ENCODE measurements at regions not wholly inside any gene's neighbourhood (a gene's known extent, or its start where the extent isn't known, plus 50 kb on each side); places are given as distances from the start of the nearest gene placed in this dataset.

DNA sequence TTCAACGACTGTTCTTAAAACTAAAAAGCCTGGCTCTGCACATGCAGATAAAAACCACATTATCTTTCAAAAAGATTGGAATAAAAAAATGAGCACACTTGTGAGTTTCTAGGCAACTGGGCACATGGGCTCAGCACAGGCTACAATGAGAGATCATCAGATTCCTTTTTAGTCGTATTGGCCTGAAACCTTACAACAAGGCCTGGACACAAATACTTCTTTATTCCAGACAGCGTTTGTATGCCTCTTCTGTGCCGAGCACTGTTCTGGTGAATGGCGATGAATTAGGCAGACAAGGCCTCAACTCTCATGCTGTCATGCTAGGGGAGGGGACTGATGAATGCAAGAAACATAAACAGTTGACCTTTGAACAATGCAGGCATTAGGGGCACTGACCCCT is 463.0 kb downstream of the AACS start:
- intact Hi-C loops (cut with DNase I), result no loop called here
- DNase-seq (ENCODE audit: low spot score), result no peak
- Histone ChIP-seq H3K4me1 (replicated peaks) (no peaks in the 10 kb centered on the region), H3K4me3 (no peak overlapping the region), H3K27me3 (replicated peaks; ENCODE audit: insufficient read depth) (no peaks in the 10 kb centered on the region), H3K27ac (no peak overlapping the region), H3K9me3 (no peaks in the 10 kb centered on the region), H3K36me3 (no peaks in the 10 kb centered on the region)
- WGBS, result 76% methylated on average over 5 of the region's 5 CpGs
- TF ChIP-seq POLR2AphosphoS5 (IDR thresholded peaks at IDR 0.05) (no peak), POLR2A (IDR thresholded peaks at IDR 0.05) (no peak)

DNA sequence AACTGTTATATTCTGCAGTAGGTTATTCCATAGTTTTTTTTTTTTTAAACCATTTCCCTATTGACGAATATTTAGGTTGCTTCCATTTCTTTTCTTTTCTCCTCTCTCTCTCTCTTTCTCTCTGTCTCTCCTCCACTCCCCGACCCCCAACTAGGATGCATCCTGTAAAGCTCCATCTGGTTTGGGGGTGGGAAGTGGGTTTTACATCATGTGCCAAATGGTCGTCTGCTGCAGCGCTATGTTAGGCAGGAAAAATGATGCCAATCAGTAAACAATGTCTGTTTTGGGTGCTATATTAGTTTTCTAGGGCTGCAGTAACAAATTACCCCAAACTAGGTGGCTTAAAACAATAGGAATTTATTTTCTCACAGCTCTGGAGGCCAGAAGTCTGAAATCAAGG is 465.0 kb downstream of the AACS start:
- no peak overlapping the region for H3K27ac ChIP-seq
- intact Hi-C loops (cut with DNase I), result no loop called here
- H3K36me3 ChIP-seq, result no peaks in the 10 kb centered on the region
- no peaks in the 10 kb centered on the region for H3K27me3 ChIP-seq (replicated peaks; ENCODE audit: insufficient read depth)
- no peak overlapping the region for H3K4me3 ChIP-seq
- TF ChIP-seq, protein P1, sequence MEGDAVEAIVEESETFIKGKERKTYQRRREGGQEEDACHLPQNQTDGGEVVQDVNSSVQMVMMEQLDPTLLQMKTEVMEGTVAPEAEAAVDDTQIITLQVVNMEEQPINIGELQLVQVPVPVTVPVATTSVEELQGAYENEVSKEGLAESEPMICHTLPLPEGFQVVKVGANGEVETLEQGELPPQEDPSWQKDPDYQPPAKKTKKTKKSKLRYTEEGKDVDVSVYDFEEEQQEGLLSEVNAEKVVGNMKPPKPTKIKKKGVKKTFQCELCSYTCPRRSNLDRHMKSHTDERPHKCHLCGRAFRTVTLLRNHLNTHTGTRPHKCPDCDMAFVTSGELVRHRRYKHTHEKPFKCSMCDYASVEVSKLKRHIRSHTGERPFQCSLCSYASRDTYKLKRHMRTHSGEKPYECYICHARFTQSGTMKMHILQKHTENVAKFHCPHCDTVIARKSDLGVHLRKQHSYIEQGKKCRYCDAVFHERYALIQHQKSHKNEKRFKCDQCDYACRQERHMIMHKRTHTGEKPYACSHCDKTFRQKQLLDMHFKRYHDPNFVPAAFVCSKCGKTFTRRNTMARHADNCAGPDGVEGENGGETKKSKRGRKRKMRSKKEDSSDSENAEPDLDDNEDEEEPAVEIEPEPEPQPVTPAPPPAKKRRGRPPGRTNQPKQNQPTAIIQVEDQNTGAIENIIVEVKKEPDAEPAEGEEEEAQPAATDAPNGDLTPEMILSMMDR (IDR thresholded peaks at IDR 0.05), result no peak
- TF ChIP-seq POLR2AphosphoS5 (IDR thresholded peaks at IDR 0.05), result no peak
- TF ChIP-seq POLR2A (IDR thresholded peaks at IDR 0.05), result no peak
- no peak for DNase-seq (ENCODE audit: low spot score)
- H3K4me1 ChIP-seq (replicated peaks), result no peaks in the 10 kb centered on the region
- H3K9me3 ChIP-seq, result no peaks in the 10 kb centered on the region
- WGBS, result 11% methylated on average over 4 of the region's 4 CpGs

DNA sequence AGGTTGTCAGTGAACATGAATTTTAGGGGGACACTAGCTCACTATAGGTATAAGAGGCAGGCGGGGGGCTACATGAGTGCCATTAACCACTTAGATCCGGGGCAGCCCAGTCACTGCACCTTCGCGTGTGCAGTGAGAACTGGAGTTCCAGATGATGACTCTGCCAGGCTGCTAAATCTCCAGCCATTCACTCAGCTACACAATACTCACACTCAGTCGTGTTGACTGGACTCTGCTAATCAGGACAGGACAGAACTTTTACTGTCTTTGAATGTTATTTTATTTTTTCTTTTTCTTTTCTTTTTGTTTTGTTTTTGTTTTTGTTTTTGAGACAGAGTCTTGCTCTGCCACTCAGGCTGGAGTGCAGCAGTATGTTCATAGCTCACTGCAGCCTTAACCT is 465.6 kb downstream of the AACS start:
- Histone ChIP-seq H3K27ac (no peak overlapping the region), H3K36me3 (no peaks in the 10 kb centered on the region), H3K4me3 (no peak overlapping the region), H3K9me3 (no peaks in the 10 kb centered on the region), H3K27me3 (replicated peaks; ENCODE audit: insufficient read depth) (no peaks in the 10 kb centered on the region), H3K4me1 (replicated peaks) (no peaks in the 10 kb centered on the region)
- 53% methylated on average over 5 of the region's 5 CpGs for WGBS
- intact Hi-C loops (cut with DNase I), result no loop called here
- TF ChIP-seq, protein P1 (IDR thresholded peaks at IDR 0.05), result no peak
- TF ChIP-seq POLR2AphosphoS5 (IDR thresholded peaks at IDR 0.05) (no peak), POLR2A (IDR thresholded peaks at IDR 0.05) (no peak)
- DNase-seq (ENCODE audit: low spot score), result no peak

DNA sequence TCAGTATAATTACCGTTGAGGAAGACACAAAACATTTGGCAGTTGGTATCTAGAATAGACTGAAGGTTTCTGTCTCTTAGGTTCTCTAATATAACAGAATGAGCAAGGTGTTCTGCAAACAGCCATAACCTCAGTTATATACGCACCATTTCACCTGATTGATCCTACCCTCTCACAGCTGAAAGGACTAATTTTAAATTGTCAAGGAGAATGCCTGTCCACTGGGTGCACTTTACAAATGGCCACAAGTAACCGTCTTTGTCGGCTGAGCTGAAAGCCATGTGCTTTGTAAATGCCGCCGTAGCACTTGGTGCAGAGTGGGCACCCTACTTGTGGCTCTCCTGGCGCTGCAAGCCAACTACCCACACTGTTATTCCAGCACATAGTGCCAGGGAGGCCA is 466.3 kb downstream of the AACS start:
- TF ChIP-seq POLR2A (IDR thresholded peaks at IDR 0.05), result no peak
- TF ChIP-seq, protein P1 (IDR thresholded peaks at IDR 0.05), result no peak
- no peak for TF ChIP-seq POLR2AphosphoS5 (IDR thresholded peaks at IDR 0.05)
- H3K4me1 ChIP-seq (replicated peaks), result no peaks in the 10 kb centered on the region
- H3K27me3 ChIP-seq (replicated peaks; ENCODE audit: insufficient read depth), result no peaks in the 10 kb centered on the region
- no peaks in the 10 kb centered on the region for H3K9me3 ChIP-seq
- 76% methylated on average over 7 of the region's 7 CpGs for WGBS
- no peak overlapping the region for H3K27ac ChIP-seq
- no peaks in the 10 kb centered on the region for H3K36me3 ChIP-seq
- no peak for DNase-seq (ENCODE audit: low spot score)
- intact Hi-C loops (cut with DNase I), result no loop called here
- H3K4me3 ChIP-seq, result no peak overlapping the region

DNA sequence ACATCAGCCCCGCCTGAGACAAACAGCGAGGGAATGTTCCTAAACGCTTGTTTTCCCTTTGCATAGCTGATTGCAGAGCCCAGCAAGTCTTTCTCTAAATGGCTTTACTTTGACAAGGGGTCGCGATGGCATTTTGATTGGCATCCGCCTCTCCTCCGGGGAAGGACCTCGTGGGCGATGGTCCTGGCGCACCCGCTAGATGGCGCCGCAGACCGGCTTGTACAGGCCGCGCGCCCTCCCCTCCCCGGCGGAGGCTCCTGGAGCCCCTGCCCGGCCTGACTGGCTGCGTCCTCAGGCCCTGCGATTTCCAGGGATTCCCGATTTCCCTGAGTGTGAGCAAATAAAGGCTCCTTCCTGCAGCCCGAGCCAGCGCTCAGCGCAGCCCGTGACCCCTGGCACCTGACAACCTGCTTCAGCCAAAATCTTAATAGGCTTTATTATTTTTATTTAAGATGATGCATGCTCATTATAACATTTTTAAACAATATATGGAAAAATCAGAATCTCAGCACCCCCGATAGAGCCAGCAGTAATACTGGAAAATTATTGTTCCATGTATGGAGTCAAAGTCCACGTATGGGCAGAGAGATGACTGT is 468.3 kb downstream of the AACS start:
- Histone ChIP-seq H3K9me3 (no peaks in the 10 kb centered on the region), H3K4me1 (replicated peaks) (no peaks in the 10 kb centered on the region), H3K36me3 (no peaks in the 10 kb centered on the region), H3K4me3 (no peak overlapping the region), H3K27ac (no peak overlapping the region), H3K27me3 (replicated peaks; ENCODE audit: insufficient read depth) (no peaks in the 10 kb centered on the region)
- DNase-seq (ENCODE audit: low spot score), result no peak
- intact Hi-C loops (cut with DNase I), result no loop called here
- TF ChIP-seq POLR2A (IDR thresholded peaks at IDR 0.05), result no peak
- TF ChIP-seq, protein P1 (IDR thresholded peaks at IDR 0.05), result peak; percentile 32 to 50 (median 44)
- 10% methylated on average over 27 of the region's 29 CpGs for WGBS

All from prostate gland (tissue), 2 donors.